22Rv1 (cell line): ENCODE measurements at regions not wholly inside any gene's neighbourhood (a gene's known extent, or its start where the extent isn't known, plus 50 kb on each side); places are given as distances from the start of the nearest gene placed in this dataset.

Experiments
- ZFX ChIP-seq: fragments of 450-650 bp; IDR thresholded peaks from 2 replicates; pipeline ENCODE4 v1.6.1; 2017; ENCODE audit warnings: antibody characterized with exemption, borderline replicate concordance
- TF ChIP-seq, protein P1 (sequence below): fragments of 450-650 bp; IDR thresholded peaks from 2 replicates; pipeline ENCODE4 v1.5.1; 2017; ENCODE audit warnings: mild to moderate bottlenecking

- TF ChIP-seq, protein P1, sequence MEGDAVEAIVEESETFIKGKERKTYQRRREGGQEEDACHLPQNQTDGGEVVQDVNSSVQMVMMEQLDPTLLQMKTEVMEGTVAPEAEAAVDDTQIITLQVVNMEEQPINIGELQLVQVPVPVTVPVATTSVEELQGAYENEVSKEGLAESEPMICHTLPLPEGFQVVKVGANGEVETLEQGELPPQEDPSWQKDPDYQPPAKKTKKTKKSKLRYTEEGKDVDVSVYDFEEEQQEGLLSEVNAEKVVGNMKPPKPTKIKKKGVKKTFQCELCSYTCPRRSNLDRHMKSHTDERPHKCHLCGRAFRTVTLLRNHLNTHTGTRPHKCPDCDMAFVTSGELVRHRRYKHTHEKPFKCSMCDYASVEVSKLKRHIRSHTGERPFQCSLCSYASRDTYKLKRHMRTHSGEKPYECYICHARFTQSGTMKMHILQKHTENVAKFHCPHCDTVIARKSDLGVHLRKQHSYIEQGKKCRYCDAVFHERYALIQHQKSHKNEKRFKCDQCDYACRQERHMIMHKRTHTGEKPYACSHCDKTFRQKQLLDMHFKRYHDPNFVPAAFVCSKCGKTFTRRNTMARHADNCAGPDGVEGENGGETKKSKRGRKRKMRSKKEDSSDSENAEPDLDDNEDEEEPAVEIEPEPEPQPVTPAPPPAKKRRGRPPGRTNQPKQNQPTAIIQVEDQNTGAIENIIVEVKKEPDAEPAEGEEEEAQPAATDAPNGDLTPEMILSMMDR = no peak
- no peak for TF ChIP-seq ZFX
Measured at GRCh38 chr6:71496018-71496721, 207.6 kb downstream of the OGFRL1 start.
